Breast epithelium (tissue), 3 donors: ENCODE measurements at regions not wholly inside any gene's neighbourhood (a gene's known extent, or its start where the extent isn't known, plus 50 kb on each side); places are given as distances from the start of the nearest gene placed in this dataset.

ENCODE experiments used
- POLR2A ChIP-seq: fragments of 450-650 bp; IDR thresholded peaks from one replicate; pipeline ENCODE4 v1.6.1; 2016; ENCODE audit warnings: antibody characterized with exemption, mild to moderate bottlenecking, moderate library complexity
- TF ChIP-seq, protein P1 (sequence below), 3 donors: fragments of 450-650 bp; IDR thresholded peaks; one replicate each; pipeline ENCODE4 v1.5.1; 2016 to 2017; ENCODE audit warnings: antibody characterized with exemption in 3 of 3, mild to moderate bottlenecking in 3 of 3, moderate library complexity in 3 of 3

DNA sequence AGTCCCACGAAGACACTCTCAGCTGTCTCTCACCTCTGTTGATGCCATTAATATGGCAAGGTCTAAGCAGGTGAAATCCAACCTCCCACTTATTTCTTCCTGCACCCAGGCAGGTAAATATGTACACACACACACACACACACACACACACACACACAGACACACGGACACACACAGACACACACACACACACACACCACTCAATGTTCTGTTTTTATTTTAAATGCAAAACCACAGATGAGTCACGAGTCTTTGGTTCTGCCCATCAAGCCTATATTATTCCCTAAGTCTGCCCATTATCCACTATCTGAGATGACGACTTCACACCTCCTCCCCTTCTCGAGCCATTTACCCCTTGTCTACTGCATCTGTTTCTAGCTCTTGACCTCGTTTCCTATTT lies 344.7 kb downstream of the CDH26 start:
- TF ChIP-seq, protein P1, sequence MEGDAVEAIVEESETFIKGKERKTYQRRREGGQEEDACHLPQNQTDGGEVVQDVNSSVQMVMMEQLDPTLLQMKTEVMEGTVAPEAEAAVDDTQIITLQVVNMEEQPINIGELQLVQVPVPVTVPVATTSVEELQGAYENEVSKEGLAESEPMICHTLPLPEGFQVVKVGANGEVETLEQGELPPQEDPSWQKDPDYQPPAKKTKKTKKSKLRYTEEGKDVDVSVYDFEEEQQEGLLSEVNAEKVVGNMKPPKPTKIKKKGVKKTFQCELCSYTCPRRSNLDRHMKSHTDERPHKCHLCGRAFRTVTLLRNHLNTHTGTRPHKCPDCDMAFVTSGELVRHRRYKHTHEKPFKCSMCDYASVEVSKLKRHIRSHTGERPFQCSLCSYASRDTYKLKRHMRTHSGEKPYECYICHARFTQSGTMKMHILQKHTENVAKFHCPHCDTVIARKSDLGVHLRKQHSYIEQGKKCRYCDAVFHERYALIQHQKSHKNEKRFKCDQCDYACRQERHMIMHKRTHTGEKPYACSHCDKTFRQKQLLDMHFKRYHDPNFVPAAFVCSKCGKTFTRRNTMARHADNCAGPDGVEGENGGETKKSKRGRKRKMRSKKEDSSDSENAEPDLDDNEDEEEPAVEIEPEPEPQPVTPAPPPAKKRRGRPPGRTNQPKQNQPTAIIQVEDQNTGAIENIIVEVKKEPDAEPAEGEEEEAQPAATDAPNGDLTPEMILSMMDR (IDR thresholded peaks at IDR 0.05), result no peak
- TF ChIP-seq POLR2A, result no peak
